HEK293 (cell line): ENCODE measurements at regions not wholly inside any gene's neighbourhood (a gene's known extent, or its start where the extent isn't known, plus 50 kb on each side); places are given as distances from the start of the nearest gene placed in this dataset.

Experiments
- CTCF ChIA-PET: fragments of 350-600 bp; formaldehyde crosslinking; extraction: SDS; loops from one replicate; lab custom pipeline; 2021; ENCODE audit warnings: antibody characterized with exemption; lab: Yijun Ruan, JAX
- POLR2A ChIA-PET: fragments of 300-600 bp; formaldehyde crosslinking; extraction: SDS; loops from one replicate; lab custom pipeline; 2020; ENCODE audit warnings: antibody characterized with exemption, inconsistent platforms; lab: Yijun Ruan, JAX
- H3K27ac ChIP-seq: fragments of 200-500 bp; sonication (Bioruptor generic); 2 replicates; pipeline ENCODE4 v1.5.1; 2014; ENCODE audit warnings: low read depth, low read length, control low read depth, inconsistent platforms; ENCODE audit errors: extremely low read depth
- H3K36me3 ChIP-seq, 2 experiments: fragments of 200-500 bp in 1 of 2; sonication (Bioruptor generic) in 1 of 2; 1 replicate in 1 of 2; 2 replicates in 1 of 2; pipeline ENCODE4 v1.5.1; 2014 to 2017; ENCODE audit warnings: inconsistent platforms in 2 of 2, low read length in 2 of 2; ENCODE audit not compliant: control insufficient read depth in 2 of 2, insufficient read depth in 1 of 2
- H3K4me1 ChIP-seq: fragments of 200-500 bp; sonication (Bioruptor generic); 2 replicates; pipeline ENCODE4 v1.5.1; 2014; ENCODE audit warnings: mild to moderate bottlenecking, low read length, inconsistent platforms; ENCODE audit not compliant: control insufficient read depth, insufficient read depth
- H3K4me3 ChIP-seq: 2 replicates; pipeline ENCODE4 v1.5.1; 2011; ENCODE audit warnings: low read depth, mild to moderate bottlenecking, control low read depth, low read length, moderate library complexity
- H3K9me3 ChIP-seq: fragments of 200-500 bp; sonication (Bioruptor generic); 2 replicates; pipeline ENCODE4 v1.5.1; 2014; ENCODE audit warnings: low read depth, low read length, inconsistent platforms; ENCODE audit not compliant: control insufficient read depth, insufficient read depth
- BCL6B ChIP-seq: fragments of 450-650 bp; formaldehyde crosslinking; IDR thresholded peaks from 2 replicates; pipeline ENCODE4 v1.5.1; 2017; ENCODE audit warnings: missing biosample characterization, missing genetic modification characterization
- FEZF1 ChIP-seq: fragments of 450-650 bp; formaldehyde crosslinking; IDR thresholded peaks from 2 replicates; pipeline ENCODE4 v1.5.1; 2016; ENCODE audit warnings: missing biosample characterization, missing genetic modification characterization
- GLI2 ChIP-seq: fragments of 450-650 bp; formaldehyde crosslinking; IDR thresholded peaks from 2 replicates; pipeline ENCODE4; 2017; ENCODE audit warnings: missing biosample characterization, missing genetic modification characterization, low read depth, borderline replicate concordance
- HOXC10 ChIP-seq: sonication (generic); formaldehyde crosslinking; IDR thresholded peaks from 2 replicates; pipeline ENCODE4 v1.8.1; 2023; ENCODE audit warnings: mild to moderate bottlenecking, missing genetic modification reagents
- KLF10 ChIP-seq: fragments of 450-650 bp; IDR thresholded peaks from 2 replicates; pipeline ENCODE4 v1.5.1; 2018; ENCODE audit warnings: missing biosample characterization, mild to moderate bottlenecking, missing genetic modification characterization
- SP2 ChIP-seq: fragments of 450-650 bp; formaldehyde crosslinking; IDR thresholded peaks from 2 replicates; pipeline ENCODE4 v1.5.1; 2016; ENCODE audit warnings: missing biosample characterization, missing genetic modification characterization
- SP7 ChIP-seq: fragments of 450-650 bp; formaldehyde crosslinking; IDR thresholded peaks from 2 replicates; pipeline ENCODE4 v1.5.1; 2016; ENCODE audit warnings: missing biosample characterization, missing genetic modification characterization
- TCF7L2 ChIP-seq: IDR thresholded peaks from 2 replicates; pipeline ENCODE4 v1.6.1; 2011; ENCODE audit warnings: low read depth, mild to moderate bottlenecking, inconsistent platforms, low read length, moderate library complexity, borderline replicate concordance
- ZBTB49 ChIP-seq: fragments of 450-650 bp; formaldehyde crosslinking; IDR thresholded peaks from 2 replicates; pipeline ENCODE4 v1.5.1; 2016; ENCODE audit warnings: missing biosample characterization, missing genetic modification characterization, low read depth
- ZNF10 ChIP-seq: fragments of 450-650 bp; formaldehyde crosslinking; IDR thresholded peaks from 2 replicates; pipeline ENCODE4 v1.5.1; 2017; ENCODE audit warnings: missing biosample characterization, missing genetic modification characterization
- ZNF211 ChIP-seq: fragments of 450-650 bp; formaldehyde crosslinking; IDR thresholded peaks from 2 replicates; pipeline ENCODE4 v1.5.1; 2016; ENCODE audit warnings: low read depth, missing biosample characterization, missing genetic modification characterization
- ZNF239 ChIP-seq: fragments of 450-650 bp; formaldehyde crosslinking; IDR thresholded peaks from 2 replicates; pipeline ENCODE4 v1.5.1; 2016; ENCODE audit warnings: missing biosample characterization, missing genetic modification characterization
- ZNF488 ChIP-seq: fragments of 450-650 bp; formaldehyde crosslinking; IDR thresholded peaks from 2 replicates; pipeline ENCODE4 v1.5.1; 2016; ENCODE audit warnings: missing biosample characterization, missing genetic modification characterization
- ZNF529 ChIP-seq: fragments of 450-650 bp; formaldehyde crosslinking; IDR thresholded peaks from 2 replicates; pipeline ENCODE4 v1.5.1; 2017; ENCODE audit warnings: missing genetic modification characterization, missing biosample characterization; ENCODE audit not compliant: insufficient replicate concordance
- ZNF548 ChIP-seq: fragments of 450-650 bp; formaldehyde crosslinking; IDR thresholded peaks from 2 replicates; pipeline ENCODE4 v1.5.1; 2016; ENCODE audit warnings: missing biosample characterization, missing genetic modification characterization
- ZNF624 ChIP-seq: fragments of 450-650 bp; formaldehyde crosslinking; IDR thresholded peaks from 2 replicates; pipeline ENCODE4 v1.5.1; 2017; ENCODE audit warnings: missing biosample characterization, missing genetic modification characterization
- ZNF626 ChIP-seq: fragments of 450-650 bp; sonication (Bioruptor Pico); formaldehyde crosslinking; IDR thresholded peaks from 2 replicates; pipeline ENCODE4 v1.5.1; 2018; ENCODE audit warnings: missing biosample characterization, missing genetic modification characterization, inconsistent platforms
- ZNF658 ChIP-seq: fragments of 450-650 bp; formaldehyde crosslinking; IDR thresholded peaks from 2 replicates; pipeline ENCODE4; 2016; ENCODE audit warnings: missing biosample characterization, missing genetic modification characterization
- ZNF776 ChIP-seq: fragments of 450-650 bp; formaldehyde crosslinking; IDR thresholded peaks from 2 replicates; pipeline ENCODE4 v1.5.0; 2017; ENCODE audit warnings: missing biosample characterization, missing genetic modification characterization, borderline replicate concordance
- ZNF830 ChIP-seq: fragments of 450-650 bp; IDR thresholded peaks from 2 replicates; pipeline ENCODE4 v1.5.0; 2018; ENCODE audit warnings: missing biosample characterization, missing genetic modification characterization, low read depth, mild to moderate bottlenecking, moderate library complexity
- TF ChIP-seq, protein P1 (sequence below): fragments of 450-650 bp; formaldehyde crosslinking; IDR thresholded peaks from 2 replicates; pipeline ENCODE4 v1.5.1; 2016; ENCODE audit warnings: missing biosample characterization, missing genetic modification characterization
- TF ChIP-seq, protein P2 (sequence below): fragments of 450-650 bp; formaldehyde crosslinking; IDR thresholded peaks from 2 replicates; pipeline ENCODE4 v1.5.1; 2016; ENCODE audit warnings: missing biosample characterization, missing genetic modification characterization

- no peak for TF ChIP-seq BCL6B (tag by site-specific recombination)
- no peak for TF ChIP-seq SP7 (tag by site-specific recombination)
- TF ChIP-seq ZNF624 (tag by site-specific recombination), result no peak
Observed at GRCh38 chr10:33838731-33839130, 504.3 kb upstream of the NRP1 start (continued).

- H3K27ac ChIP-seq, result no peak overlapping the region
- H3K36me3 ChIP-seq, result no peaks in the 10 kb centered on the region
- H3K4me1 ChIP-seq, result no peaks in the 10 kb centered on the region
- H3K9me3 ChIP-seq, result no peaks in the 10 kb centered on the region
- TF ChIP-seq HOXC10 (CRISPR knock-in tag) (no peak), GLI2 (tag by site-specific recombination) (no peak), ZNF626 (tag by site-specific recombination) (no peak), ZNF211 (no peak), FEZF1 (tag by site-specific recombination) (no peak), SP2 (tag by site-specific recombination) (no peak), TCF7L2 (no peak)
- TF ChIP-seq, protein P1, sequence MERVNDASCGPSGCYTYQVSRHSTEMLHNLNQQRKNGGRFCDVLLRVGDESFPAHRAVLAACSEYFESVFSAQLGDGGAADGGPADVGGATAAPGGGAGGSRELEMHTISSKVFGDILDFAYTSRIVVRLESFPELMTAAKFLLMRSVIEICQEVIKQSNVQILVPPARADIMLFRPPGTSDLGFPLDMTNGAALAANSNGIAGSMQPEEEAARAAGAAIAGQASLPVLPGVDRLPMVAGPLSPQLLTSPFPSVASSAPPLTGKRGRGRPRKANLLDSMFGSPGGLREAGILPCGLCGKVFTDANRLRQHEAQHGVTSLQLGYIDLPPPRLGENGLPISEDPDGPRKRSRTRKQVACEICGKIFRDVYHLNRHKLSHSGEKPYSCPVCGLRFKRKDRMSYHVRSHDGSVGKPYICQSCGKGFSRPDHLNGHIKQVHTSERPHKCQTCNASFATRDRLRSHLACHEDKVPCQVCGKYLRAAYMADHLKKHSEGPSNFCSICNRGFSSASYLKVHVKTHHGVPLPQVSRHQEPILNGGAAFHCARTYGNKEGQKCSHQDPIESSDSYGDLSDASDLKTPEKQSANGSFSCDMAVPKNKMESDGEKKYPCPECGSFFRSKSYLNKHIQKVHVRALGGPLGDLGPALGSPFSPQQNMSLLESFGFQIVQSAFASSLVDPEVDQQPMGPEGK (tag by site-specific recombination), result no peak
- CTCF ChIA-PET, result interaction anchor here (0.6 to 0.7 kb wide), 2 partner anchors 50 to 507 kb away, joined by 3 to 5 read pairs; no protein-coding TSS in a partner anchor
- H3K4me3 ChIP-seq, result no peak overlapping the region
- POLR2A ChIA-PET, result no interaction called here
Observed at GRCh38 chr10:33837736-33838135, 503.3 kb upstream of the NRP1 start.

DNA sequence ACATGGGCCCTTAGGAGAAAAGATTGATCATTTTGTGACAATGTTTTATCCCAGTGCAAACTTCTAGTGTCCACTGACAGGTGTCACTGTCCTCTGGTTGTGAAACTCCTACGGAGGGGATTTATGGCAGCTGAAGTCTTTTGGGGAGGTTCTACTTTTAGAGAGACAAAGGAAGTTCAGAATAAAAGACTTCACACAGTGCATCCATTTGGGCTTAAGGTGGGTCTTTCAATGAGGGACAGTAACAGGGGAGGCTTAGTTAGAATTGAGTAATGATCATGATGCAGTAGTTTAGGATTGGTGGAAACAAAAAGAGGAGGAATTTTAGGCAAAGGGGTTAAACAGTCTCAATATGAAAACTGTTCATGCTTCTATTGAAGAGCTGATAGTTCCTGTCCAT is 501.1 kb upstream of the NRP1 start:
- CTCF ChIA-PET, result no interaction called here
- H3K36me3 ChIP-seq, result no peaks in the 10 kb centered on the region
- H3K9me3 ChIP-seq, result no peaks in the 10 kb centered on the region
- TF ChIP-seq KLF10 (tag by site-specific recombination), result no peak
- TF ChIP-seq, protein P2, sequence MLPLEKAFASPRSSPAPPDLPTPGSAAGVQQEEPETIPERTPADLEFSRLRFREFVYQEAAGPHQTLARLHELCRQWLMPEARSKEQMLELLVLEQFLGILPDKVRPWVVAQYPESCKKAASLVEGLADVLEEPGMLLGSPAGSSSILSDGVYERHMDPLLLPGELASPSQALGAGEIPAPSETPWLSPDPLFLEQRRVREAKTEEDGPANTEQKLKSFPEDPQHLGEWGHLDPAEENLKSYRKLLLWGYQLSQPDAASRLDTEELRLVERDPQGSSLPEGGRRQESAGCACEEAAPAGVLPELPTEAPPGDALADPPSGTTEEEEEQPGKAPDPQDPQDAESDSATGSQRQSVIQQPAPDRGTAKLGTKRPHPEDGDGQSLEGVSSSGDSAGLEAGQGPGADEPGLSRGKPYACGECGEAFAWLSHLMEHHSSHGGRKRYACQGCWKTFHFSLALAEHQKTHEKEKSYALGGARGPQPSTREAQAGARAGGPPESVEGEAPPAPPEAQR (tag by site-specific recombination), result no peak
- no peak for TF ChIP-seq ZNF10 (tag by site-specific recombination)
- TF ChIP-seq ZNF658, result no peak
- no peak for TF ChIP-seq ZNF548 (tag by site-specific recombination)
- TF ChIP-seq ZNF239 (tag by site-specific recombination), result no peak
- TF ChIP-seq ZNF624 (tag by site-specific recombination), result no peak
- TF ChIP-seq ZNF529 (tag by site-specific recombination), result no peak
- no peak for TF ChIP-seq ZNF830 (tag by site-specific recombination)
- TF ChIP-seq ZNF776 (tag by site-specific recombination), result no peak
- no peak for TF ChIP-seq ZBTB49 (tag by site-specific recombination)
- no peak for TF ChIP-seq ZNF488 (tag by site-specific recombination)
- TF ChIP-seq, all 188 proteins: peak for 0
- Histone ChIP-seq H3K4me3 (no peak overlapping the region), H3K4me1 (no peaks in the 10 kb centered on the region), H3K27ac (no peak overlapping the region)
- POLR2A ChIA-PET, result no interaction called here
